ENCODE measurements at regions not wholly inside any gene's neighbourhood (a gene's known extent, or its start where the extent isn't known, plus 50 kb on each side); places are given as distances from the start of the nearest gene placed in this dataset.

DNA sequence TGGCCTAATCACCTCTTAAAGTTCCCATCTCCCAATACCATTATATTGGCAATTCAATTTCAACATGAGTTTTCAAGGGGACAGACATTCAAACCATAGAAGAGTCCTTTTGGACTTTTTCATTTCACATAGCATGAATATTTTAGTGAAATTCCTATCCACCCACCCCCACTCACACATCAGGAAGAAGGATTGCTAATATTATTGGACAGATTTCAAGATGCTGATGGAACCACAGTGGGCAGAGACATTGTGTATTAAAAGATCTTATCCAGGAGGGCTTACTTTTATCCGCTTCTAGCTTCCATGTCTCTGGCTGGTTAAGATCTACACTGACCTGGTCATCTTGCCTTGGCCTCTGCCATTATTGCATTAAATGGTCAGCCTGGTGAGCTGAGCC lies 297.4 kb upstream of the ACVR2A start:
- no peak for DNase-seq

DNA sequence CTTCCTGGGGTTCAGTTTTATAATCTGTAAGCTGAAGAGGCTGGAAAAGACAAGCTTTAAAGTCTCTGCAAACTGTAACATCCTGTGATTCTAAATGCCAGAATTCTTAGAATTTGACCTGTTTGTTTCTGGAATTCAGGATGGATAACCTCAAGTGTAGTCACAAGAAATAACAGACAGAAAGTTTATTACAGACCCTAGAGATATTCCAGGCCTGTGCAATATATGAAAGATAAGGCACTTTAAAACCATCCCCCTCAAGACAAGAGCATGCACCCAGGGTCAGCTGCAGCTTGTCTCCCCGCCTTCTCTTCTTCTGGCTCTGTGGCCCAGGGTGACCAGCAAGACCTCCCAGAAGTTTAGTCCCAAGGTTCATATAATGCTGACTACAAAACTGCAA lies 298.7 kb upstream of the ACVR2A start:
- DNase-seq = no peak

DNA sequence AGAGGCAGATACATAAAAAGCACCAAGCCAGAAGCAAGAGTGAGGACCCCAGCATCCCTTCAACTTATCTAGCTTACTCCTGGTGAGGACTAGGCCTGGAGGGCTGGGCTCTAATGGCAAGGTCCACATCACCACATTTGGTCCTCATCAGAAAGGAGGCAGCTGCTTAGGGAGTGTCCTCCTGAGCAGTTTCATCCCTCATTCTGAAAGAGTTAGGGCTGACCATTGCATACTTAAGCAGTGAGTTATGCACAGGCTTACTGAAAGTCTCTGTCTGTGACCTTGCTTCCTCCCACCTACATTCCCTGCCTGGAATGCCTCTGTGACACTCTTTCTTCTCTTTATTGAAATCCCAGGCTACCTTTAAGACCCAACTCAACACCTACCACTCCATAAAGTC lies 301.8 kb upstream of the ACVR2A start:
- no peak for DNase-seq

GRCh38 chr2:147542351-147542750 lies 302.5 kb upstream of the ACVR2A start:
- DNase-seq = no peak

DNA sequence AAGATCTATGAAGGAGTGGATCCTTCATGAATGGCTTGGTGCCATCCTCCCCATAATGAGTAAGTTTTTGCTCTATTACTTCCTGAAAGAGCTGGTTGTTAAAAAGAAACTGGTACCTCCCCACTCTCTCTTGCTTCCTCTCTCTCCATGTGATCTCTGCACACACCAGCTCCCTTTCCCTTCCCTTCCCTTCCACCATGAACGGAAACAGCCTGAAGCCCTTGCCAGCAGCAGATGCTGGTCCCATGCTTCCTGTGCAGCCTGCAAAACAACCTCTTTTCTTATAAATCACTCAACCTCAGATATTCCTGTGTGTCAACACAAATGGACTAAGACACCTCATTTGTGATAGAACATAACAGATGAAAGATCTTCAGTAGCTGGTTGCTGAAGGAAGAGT lies 303.5 kb upstream of the ACVR2A start:
- DNase-seq = no peak

DNA sequence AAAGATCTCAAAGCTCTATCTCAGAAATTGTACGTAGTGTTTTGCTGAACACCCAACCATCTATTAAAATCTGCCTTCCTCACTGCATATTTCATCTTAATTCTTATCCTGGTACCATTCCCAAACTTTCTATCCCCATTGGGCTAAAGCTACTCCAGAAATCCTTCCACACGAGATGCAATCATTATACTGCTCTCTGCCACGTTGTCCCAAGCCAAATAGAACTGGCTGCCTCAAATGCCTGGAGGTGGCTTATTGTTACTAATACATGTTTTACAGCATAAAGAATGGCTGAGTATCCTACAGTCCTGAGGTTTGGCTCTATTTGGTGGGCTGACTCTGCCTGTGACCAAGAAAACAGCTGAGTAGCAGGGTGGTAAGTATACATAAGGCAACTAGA lies 306.0 kb upstream of the ACVR2A start:
- DNase-seq = no peak

GRCh38 chr2:147538088-147538487 lies 306.7 kb upstream of the ACVR2A start:
- DNase-seq = no peak

DNA sequence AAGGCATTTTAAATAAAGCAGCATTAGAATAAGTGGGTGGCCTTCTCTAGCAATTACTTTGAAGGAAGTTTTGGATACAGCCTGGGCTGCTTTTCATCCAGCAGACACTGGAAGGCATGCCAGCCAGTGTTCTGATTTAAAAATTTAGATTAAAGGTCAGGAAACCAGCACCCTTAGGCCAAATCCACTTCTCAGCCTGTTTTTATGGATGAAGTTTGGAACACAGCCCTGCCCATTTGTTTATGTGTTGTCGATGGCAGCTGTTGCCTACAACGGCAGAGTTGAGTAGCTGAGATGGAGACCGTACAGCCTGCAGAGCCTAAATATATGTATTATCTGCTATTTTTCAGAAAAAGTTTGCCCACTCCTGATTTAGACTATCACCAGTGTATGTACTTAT lies 313.6 kb upstream of the ACVR2A start:
- DNase-seq = no peak

GRCh38 chr2:147530033-147530432 lies 314.8 kb upstream of the ACVR2A start:
- DNase-seq = no peak

- no peak for DNase-seq
Observed at GRCh38 chr2:147525819-147526489, 318.9 kb upstream of the ACVR2A start.

DNA sequence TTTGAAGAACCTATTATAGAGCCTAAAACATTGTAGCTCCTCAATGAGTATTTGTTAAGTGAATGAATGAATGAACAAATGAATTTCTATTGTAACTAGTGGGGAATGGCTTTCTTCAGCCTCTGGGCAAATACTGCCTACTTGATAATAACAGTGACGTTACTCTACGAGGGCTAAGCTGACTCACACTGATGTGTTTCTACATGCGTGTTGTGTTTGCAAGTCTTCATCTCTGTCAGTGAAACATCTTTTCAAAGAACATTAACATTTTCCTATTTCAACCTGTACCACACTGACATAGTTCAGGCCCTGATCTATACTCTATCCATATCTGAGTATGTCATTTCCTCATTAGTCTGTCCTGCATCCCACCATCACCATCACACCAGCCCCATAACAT lies 319.9 kb upstream of the ACVR2A start:
- DNase-seq = no peak

DNA sequence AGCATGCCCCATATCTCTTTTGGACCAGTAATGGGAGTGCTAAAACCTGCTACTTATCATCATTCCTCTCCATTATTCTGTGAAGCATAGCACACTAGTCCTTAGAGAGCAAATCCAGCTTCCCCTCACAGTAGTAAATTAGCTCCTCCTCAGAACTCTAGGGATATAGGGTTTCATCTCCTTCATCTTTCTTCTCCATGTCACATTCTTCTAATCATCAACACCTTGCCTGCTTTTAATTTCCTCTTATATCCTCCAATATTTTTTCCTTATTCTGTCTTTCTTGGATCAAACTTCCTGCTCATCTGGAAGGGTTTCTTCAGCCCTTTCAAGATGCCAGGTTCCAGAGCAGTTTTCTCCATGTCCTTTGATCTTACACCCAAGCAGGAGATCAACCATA lies 321.4 kb upstream of the ACVR2A start:
- DNase-seq = no peak

DNA sequence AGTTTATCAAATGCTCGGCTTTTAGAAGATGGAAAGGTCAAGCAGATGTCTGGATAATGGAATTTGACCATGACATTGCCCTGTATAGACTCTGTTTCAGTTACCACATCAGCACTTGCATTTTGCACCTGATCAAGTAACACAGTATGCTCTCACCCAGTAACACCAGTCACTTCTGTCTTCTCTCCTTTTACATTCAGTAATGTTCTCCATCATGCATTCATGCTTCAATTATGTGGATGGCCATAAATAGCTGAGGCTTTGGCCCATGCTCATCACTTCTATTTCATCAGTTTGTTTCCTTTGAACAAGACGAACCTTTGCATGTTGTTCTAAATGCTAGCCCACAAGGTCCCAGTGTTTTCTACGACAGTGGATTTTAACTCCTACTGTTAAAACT lies 322.9 kb upstream of the ACVR2A start:
- no peak for DNase-seq

DNA sequence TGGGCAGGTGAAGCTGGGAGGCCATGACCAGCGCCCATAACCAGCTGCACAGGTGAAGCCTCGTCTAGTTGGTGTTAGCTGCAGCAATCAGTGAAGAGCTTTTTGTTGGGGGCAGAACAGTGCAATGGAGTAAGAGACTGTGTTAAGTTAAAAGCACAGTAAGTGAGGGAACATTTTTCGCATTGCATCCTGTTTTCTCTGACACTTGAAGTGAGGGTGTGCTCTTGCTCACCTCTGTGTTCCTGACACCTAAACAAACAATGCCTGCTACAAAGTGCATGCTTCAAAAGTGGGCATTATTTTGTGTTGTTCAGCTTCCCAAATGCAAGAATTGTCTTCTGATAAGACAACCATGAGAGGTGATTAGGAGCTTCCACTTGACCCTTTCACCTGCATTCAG lies 324.0 kb upstream of the ACVR2A start:
- no peak for DNase-seq

- DNase-seq = no peak
Observed at GRCh38 chr2:147519178-147519577, 325.7 kb upstream of the ACVR2A start.

GRCh38 chr2:147515213-147515612 lies 329.6 kb upstream of the ACVR2A start:
- no peak for DNase-seq

DNA sequence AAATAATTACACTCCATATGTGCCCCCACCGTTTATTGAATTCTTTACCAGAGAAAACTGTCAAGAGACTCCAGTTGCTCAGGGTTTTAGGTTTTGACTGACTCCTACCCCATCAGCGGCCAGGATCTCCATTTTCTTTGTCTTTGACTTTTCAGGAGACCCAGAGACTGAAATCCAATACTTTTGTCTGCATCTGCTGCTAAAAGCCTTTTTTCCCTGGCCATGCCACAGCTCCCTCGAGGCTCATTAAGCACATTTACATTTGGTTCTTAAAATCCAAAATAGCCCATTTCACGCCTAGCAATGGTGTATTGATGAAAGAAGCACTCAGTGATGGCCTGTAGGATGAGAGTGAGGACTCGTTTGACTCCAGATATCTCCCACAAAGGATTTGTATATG lies 332.6 kb upstream of the ACVR2A start:
- peak; percentile 64 for DNase-seq

DNA sequence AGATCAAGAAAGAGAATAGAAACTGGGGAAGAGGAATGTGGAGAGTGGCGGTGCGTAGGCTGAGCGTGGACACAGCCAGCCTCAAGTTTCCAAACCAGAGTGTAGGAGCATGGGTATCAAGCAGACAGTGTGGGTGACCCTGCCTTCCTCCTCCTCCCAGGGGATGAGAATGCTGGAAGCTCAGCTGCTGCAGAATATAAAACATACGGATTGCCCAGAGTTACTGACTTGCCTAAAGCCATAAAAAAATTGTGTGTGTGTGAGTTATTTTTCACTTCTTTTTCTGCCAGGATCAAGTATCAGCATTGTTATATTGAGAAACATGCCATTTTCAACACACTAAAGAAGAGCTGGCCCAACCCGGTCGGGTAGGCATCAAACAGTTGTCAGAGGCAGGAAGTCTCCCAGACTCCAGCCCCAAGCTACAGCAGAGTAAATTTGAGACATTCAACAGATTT lies 333.3 kb upstream of the ACVR2A start:
- DNase-seq = peak; percentile 72

GRCh38 chr2:147509821-147510220 lies 335.0 kb upstream of the ACVR2A start:
- DNase-seq = no peak

GRCh38 chr2:147506889-147507288 lies 337.9 kb upstream of the ACVR2A start:
- no peak for DNase-seq

DNA sequence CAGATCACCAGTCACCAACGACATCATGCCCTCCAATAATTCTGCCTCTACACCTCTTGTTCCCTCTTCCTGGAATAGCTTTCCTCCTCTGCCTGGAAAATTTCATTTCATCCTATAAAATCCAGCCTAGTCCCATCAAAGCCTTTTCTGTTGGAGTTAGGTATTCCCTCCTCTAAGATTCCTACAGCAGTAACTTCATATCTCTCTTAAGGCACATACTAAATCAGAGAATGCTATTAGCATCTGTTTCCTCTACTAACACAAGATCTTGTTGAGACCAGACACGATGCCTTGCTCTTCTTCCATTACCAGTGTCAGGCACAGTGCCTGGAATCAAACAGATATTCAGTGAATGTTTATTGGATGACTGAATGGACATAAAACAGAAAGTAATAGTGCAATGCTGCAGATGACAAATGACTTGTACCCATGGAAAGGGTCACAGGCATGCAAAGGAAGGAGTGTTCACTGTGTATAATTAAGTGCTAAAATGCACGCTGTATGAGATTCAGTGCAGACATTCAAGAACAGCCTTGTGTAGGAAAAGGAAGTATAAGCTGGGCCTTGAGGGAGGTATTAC lies 342.0 kb upstream of the ACVR2A start:
- DNase-seq = no peak

DNA sequence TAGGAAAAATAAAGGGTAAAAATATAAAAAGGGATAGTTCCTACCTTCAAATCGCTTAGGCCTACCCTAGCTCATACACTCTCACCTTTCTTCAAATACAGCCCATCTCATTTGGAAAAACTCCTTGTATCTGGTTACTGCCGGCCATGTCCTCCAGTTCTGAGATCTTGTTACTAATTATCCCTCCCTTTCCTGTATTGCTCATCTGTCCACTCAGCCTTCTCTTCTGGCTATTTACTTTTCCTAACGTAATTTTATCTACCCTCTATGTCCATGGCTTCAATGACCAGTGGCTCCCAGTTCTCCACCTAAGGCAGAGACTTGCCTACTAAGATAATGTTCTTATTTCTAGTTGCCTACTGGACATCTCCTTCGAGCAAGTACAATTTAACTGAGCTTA lies 342.9 kb upstream of the ACVR2A start:
- DNase-seq = no peak

GRCh38 chr2:147500819-147501395 lies 343.9 kb upstream of the ACVR2A start:
- no peak for DNase-seq

DNA sequence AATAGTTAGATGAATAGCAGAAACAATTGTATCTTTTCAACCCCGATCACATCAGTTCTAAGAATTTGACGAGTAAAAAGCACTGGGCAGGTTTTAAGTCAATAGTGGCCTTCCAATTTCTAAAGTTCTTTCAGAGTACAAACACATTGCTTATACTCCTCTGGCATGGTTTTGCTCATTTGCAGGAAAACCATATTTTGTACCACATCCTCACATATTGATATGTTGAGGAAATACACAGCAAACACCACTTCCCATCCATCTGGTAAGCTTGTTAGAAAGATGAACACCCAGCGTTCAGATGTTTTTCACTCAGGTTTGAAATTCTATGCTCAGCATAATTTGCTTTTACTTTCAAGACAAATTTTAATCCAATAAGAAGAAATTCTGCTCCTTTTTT lies 344.6 kb upstream of the ACVR2A start:
- DNase-seq = no peak

DNA sequence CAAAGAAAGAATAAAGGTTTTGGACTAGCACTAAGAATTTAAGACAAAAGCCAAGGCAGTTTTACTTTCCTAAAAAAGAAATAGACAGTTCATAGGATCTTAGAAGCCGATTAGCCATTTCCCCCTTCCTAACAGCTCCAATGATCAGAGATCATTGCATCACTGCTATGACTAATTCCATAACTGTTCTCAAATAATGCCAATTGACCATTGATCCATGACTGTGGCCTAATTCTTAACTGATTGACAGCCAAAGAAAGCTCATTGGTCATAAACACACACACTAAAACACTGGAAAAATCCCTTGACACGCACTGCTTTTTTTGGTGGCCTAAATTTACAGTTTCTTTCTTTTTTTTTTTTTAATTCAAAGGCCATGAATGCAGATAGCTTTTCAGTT lies 345.0 kb upstream of the ACVR2A start:
- no peak for DNase-seq
